Uterus (tissue), 3 donors: ENCODE measurements at regions not wholly inside any gene's neighbourhood (a gene's known extent, or its start where the extent isn't known, plus 50 kb on each side); places are given as distances from the start of the nearest gene placed in this dataset.

Experiments
- DNase-seq, 2 donors: peaks; one replicate each; pipeline ENCODE4 v3.0.0-alpha.2; 2019 to 2020
- H3K27ac ChIP-seq, 2 donors: fragments of 200-600 bp; sonication (generic); 1 replicate in 1 of 2; 2 replicates in 1 of 2; pipeline ENCODE4 v1.5.1; 2016 to 2018
- H3K27me3 ChIP-seq, 2 donors: fragments of 200-600 bp; sonication (generic); one replicate each; pipeline ENCODE4 v1.5.1; 2018 to 2019; ENCODE audit warnings: control low read depth in 1 of 2
- H3K36me3 ChIP-seq, 2 donors: fragments of 200-600 bp; sonication (generic); one replicate each; pipeline ENCODE4 v1.5.1; 2019; ENCODE audit warnings: control low read depth in 1 of 2
- H3K4me1 ChIP-seq, 2 donors: fragments of 200-600 bp; sonication (generic); one replicate each; pipeline ENCODE4 v1.5.1; 2018 to 2019; ENCODE audit warnings: control low read depth in 1 of 2
- H3K4me3 ChIP-seq, 2 donors: fragments of 200-600 bp; sonication (generic); 1 replicate in 1 of 2; 2 replicates in 1 of 2; pipeline ENCODE4 v1.5.1; 2018 to 2019; ENCODE audit warnings: mild to moderate bottlenecking in 1 of 2
- H3K9me3 ChIP-seq, 2 donors: fragments of 200-600 bp; sonication (generic); one replicate each; pipeline ENCODE4 v1.5.1; 2019; ENCODE audit warnings: control low read depth in 1 of 2
- CTCF ChIP-seq, 4 experiments: fragments of 200-600 bp in 2 of 4; fragments of 450-650 bp in 2 of 4; sonication (generic) in 2 of 4; IDR thresholded peaks; one replicate each; pipeline ENCODE4 v1.5.1; 2016 to 2019; ENCODE audit warnings: antibody characterized with exemption in 4 of 4, mild to moderate bottlenecking in 2 of 4, moderate library complexity in 1 of 4
- POLR2A ChIP-seq, 2 donors: fragments of 450-650 bp; IDR thresholded peaks; one replicate each; pipeline ENCODE4 v1.6.1; 2016; ENCODE audit warnings: antibody characterized with exemption in 2 of 2, mild to moderate bottlenecking in 1 of 2, moderate library complexity in 1 of 2
- intact Hi-C: fragments of 100-400 bp; cut with DNase I; formaldehyde crosslinking; loops from one replicate; pipeline ENCODE4 v1.15.1; 2023; ENCODE audit warnings: low total_unique reads
- donor health status: DM: yes; HTN: yes; CAD: no.

DNA sequence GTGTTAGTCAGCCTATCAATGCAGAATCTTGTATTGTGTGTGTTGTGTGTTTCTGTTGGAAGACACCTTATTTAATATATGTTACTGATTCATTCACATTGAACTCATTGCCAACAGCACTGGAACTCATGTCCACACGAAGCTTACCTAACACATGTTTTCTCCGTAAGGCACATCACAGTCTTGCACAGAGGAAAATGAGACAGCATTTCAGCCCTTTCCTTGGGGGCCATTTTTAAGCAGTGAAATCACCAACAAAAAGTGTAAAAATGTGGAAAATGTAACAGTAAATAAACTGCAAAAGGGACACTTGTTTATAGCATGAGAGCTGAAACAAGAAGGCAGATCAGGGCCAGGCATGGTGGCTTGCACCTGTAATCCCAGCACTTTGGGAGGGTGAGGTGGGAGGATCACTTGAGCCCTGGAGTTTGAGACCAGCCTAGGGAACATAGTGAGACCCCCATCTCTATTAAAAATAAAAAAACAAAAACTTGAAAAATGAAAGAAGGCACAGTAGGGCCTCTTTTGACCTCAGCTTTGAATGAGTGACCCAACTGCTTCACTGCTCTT is 306.0 kb downstream of the MYCN start:
- DNase-seq = no peak
- Histone ChIP-seq H3K4me1 (no peaks in the 10 kb centered on the region), H3K27me3 (no peaks in the 10 kb centered on the region), H3K27ac (no peak overlapping the region), H3K36me3 (no peaks in the 10 kb centered on the region), H3K9me3 (no peaks in the 10 kb centered on the region), H3K4me3 (no peak overlapping the region)
- TF ChIP-seq CTCF (IDR thresholded peaks at IDR 0.05) = no peak
- no peak for TF ChIP-seq POLR2A (IDR thresholded peaks at IDR 0.05)
- intact Hi-C loops = no loop called here

DNA sequence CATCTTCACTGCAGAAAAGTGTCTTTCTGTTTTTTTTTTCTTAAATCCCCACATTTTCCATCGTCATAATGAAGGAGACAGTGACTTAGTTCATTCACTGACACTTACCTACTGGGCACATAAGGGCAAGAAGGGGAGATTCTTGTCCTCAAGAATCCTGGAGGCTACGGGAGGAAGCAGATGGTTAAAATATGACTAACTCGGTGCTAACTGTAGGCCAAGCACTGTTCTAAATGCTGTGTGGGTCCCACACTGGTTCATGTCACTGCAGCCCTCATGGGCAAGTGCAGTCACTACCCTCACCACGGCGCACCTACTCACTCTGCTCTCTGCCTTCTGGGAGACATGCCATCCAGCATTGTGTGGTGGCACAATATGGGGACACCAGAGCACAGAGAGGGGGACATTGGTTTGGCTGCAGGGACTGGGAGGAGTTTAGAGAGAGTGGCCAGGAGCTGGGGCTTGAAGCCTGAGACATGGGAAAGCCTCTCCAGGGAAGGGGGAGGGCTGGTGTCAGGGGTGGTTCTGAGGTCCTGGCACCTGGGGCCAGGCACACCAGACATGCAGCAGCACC is 305.2 kb downstream of the MYCN start:
- no peak overlapping the region for H3K27ac ChIP-seq
- DNase-seq = no peak
- H3K36me3 ChIP-seq = no peaks in the 10 kb centered on the region
- TF ChIP-seq CTCF (IDR thresholded peaks at IDR 0.05) (no peak), POLR2A (IDR thresholded peaks at IDR 0.05) (no peak)
- H3K4me3 ChIP-seq = no peak overlapping the region
- H3K27me3 ChIP-seq = no peaks in the 10 kb centered on the region
- H3K4me1 ChIP-seq = no peaks in the 10 kb centered on the region
- no peaks in the 10 kb centered on the region for H3K9me3 ChIP-seq
- intact Hi-C loops = no loop called here

DNA sequence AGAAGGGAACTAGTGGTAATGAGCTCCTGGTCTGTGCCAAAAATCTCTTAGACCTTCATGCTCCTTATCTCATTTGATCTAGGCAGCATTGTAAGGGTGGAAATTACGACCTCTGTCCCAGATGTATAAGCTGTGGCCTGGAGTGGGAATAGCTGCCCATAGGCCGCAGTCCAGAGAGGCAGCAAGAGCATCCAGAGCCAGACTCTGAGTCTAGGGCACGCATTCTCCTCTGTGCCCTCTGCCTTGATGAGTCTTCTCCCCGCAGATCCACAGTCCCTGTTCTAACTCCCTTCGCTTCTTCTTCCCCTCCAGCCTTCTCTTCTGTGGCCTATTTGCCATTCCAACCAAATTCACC is 304.6 kb downstream of the MYCN start:
- no peak for TF ChIP-seq CTCF (IDR thresholded peaks at IDR 0.05)
- no peak for TF ChIP-seq POLR2A (IDR thresholded peaks at IDR 0.05)
- intact Hi-C loops = no loop called here
- no peak overlapping the region for H3K27ac ChIP-seq
- H3K9me3 ChIP-seq = no peaks in the 10 kb centered on the region
- no peak overlapping the region for H3K4me3 ChIP-seq
- no peak for DNase-seq
- H3K4me1 ChIP-seq = no peaks in the 10 kb centered on the region
- H3K27me3 ChIP-seq = no peaks in the 10 kb centered on the region
- H3K36me3 ChIP-seq = no peaks in the 10 kb centered on the region

DNA sequence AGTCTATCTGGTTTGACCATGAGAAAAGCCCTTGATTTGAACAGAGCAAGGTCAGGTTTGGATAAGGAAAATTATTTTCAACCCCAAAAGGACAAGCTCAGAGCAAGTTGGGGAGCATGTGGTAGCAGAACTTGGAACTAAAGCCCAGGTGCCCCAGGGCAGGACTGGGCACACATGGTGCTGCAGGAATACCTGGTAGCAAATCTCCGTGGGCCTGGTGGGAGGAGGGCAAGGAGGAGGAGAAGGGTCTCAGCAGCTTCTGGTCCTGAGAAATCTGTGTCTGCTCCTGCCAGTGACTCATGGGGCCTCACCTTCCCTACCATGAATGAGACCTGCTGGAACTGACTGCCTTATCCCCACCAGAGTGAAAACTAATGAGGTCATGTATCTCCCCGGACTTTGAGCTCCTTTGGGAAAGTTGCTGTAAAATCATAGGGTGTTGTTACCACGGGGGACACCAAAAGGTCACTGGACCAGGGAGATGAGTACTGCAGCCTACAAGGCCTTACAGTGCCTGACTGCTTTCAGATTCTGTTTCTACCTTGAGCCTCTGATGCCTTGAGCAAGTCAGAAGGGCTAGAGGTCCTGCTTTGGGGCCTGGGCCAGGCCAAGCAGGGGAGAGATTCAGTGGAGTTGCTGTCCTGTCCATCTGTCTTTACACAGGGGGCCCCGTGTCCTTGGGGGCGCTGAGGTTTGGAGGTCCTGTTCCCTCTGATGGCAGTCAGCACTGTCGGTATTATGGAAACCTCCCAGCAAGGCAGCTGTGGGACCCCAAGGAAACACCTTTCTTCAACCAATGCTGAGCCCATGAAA is 304.0 kb downstream of the MYCN start:
- TF ChIP-seq POLR2A (IDR thresholded peaks at IDR 0.05) = no peak
- TF ChIP-seq CTCF (IDR thresholded peaks at IDR 0.05) = no peak
- Histone ChIP-seq H3K27ac (no peak overlapping the region), H3K36me3 (no peaks in the 10 kb centered on the region), H3K9me3 (no peaks in the 10 kb centered on the region), H3K4me3 (no peak overlapping the region), H3K4me1 (no peaks in the 10 kb centered on the region), H3K27me3 (no peaks in the 10 kb centered on the region)
- no peak for DNase-seq
- intact Hi-C loops = no loop called here

GRCh38 chr2:16243411-16243996 is 303.2 kb downstream of the MYCN start:
- H3K27ac ChIP-seq = no peak overlapping the region
- H3K36me3 ChIP-seq = no peaks in the 10 kb centered on the region
- no peaks in the 10 kb centered on the region for H3K9me3 ChIP-seq
- H3K4me1 ChIP-seq = no peaks in the 10 kb centered on the region
- DNase-seq = no peak
- TF ChIP-seq CTCF (IDR thresholded peaks at IDR 0.05) = no peak
- no peak for TF ChIP-seq POLR2A (IDR thresholded peaks at IDR 0.05)
- no peaks in the 10 kb centered on the region for H3K27me3 ChIP-seq
- H3K4me3 ChIP-seq = no peak overlapping the region
- intact Hi-C loops = no loop called here
